ENCODE measurements at regions not wholly inside any gene's neighbourhood (a gene's known extent, or its start where the extent isn't known, plus 50 kb on each side); places are given as distances from the start of the nearest gene placed in this dataset.
"Not testable (repeated sequence)": the region's sequence is repeated elsewhere in the genome, so short reads cannot be mapped to it uniquely, and the experiment has no call there.

- Histone ChIP-seq H3K4me3 (no peak overlapping the region), H3F3A (ENCODE audit: insufficient read depth) (no peaks in the 10 kb centered on the region), H2AFZ (no peak overlapping the region), H3K9ac (no peak overlapping the region), H3K9me2 (ENCODE audit: insufficient read depth) (no peaks in the 10 kb centered on the region), H3K9me3 (ENCODE audit: low read depth) (no peaks in the 10 kb centered on the region), H3K36me3 (ENCODE audit: low read depth) (no peaks in the 10 kb centered on the region), H3K79me2 (ENCODE audit: insufficient read depth) (no peaks in the 10 kb centered on the region), H4K20me1 (ENCODE audit: insufficient read depth) (no peaks in the 10 kb centered on the region), H3K27ac (no peak overlapping the region), H3K4me2 (ENCODE audit: unreplicated experiment) (no peak overlapping the region), H3K27me3 (replicated peaks; ENCODE audit: insufficient read depth) (no peaks in the 10 kb centered on the region), H3K4me1 (ENCODE audit: insufficient read depth) (no peaks in the 10 kb centered on the region)
- in situ Hi-C loops (cut with MboI), result no loop called here
- DNase-seq, result no peak
- 63 to 64% methylated on average over 4 of the region's 4 CpGs for WGBS, 2 experiments (ENCODE audit: low coverage in 1 of 2, low lambda C conversion rate in 2 of 2, missing lambda C conversion rate in 2 of 2)
- TF ChIP-seq EZH2phosphoT487 (IDR thresholded peaks at IDR 0.05; ENCODE audit: insufficient read depth, low read depth) (no peak), EZH2 (IDR thresholded peaks at IDR 0.05; ENCODE audit: insufficient read depth, poor library complexity, severe bottlenecking) (no peak)
Observed at GRCh38 chr4:128623508-128624215, 185.8 kb upstream of the JADE1 start.

- H3F3A ChIP-seq (ENCODE audit: insufficient read depth); H3K27ac ChIP-seq; H3K4me1 ChIP-seq (ENCODE audit: insufficient read depth); H3K27me3 ChIP-seq (replicated peaks; ENCODE audit: insufficient read depth); H2AFZ ChIP-seq; H3K36me3 ChIP-seq (ENCODE audit: low read depth); DNase-seq; H3K4me2 ChIP-seq (ENCODE audit: unreplicated experiment); H3K9me2 ChIP-seq (ENCODE audit: insufficient read depth); H3K9ac ChIP-seq; H4K20me1 ChIP-seq (ENCODE audit: insufficient read depth); H3K79me2 ChIP-seq (ENCODE audit: insufficient read depth); H3K4me3 ChIP-seq; in situ Hi-C loops (cut with MboI); H3K9me3 ChIP-seq (ENCODE audit: low read depth): not testable (repeated sequence)
- 85 to 87% methylated on average over 7 of the region's 7 CpGs for WGBS, 2 experiments (ENCODE audit: low coverage in 1 of 2, low lambda C conversion rate in 2 of 2, missing lambda C conversion rate in 2 of 2)
Observed at GRCh38 chr4:128620279-128620965, 189.1 kb upstream of the JADE1 start.

- in situ Hi-C loops (cut with MboI), result no loop called here
Observed at GRCh38 chr4:128615197-128615596, 194.3 kb upstream of the JADE1 start.

GRCh38 chr4:128608006-128608405 lies 201.5 kb upstream of the JADE1 start:
- Histone ChIP-seq H4K20me1 (ENCODE audit: insufficient read depth) (no peaks in the 10 kb centered on the region), H3K27me3 (replicated peaks; ENCODE audit: insufficient read depth) (no peaks in the 10 kb centered on the region), H3K4me3 (no peak overlapping the region), H3K9me2 (ENCODE audit: insufficient read depth) (no peaks in the 10 kb centered on the region), H2AFZ (no peak overlapping the region), H3K79me2 (ENCODE audit: insufficient read depth) (no peaks in the 10 kb centered on the region), H3K9me3 (ENCODE audit: low read depth) (no peaks in the 10 kb centered on the region), H3F3A (ENCODE audit: insufficient read depth) (0 out of 2 replicates have a peak, but pooled peaks cover 6% of the 10 kb centered on the region), H3K9ac (no peak overlapping the region), H3K36me3 (ENCODE audit: low read depth) (no peaks in the 10 kb centered on the region), H3K4me2 (ENCODE audit: unreplicated experiment) (no peak overlapping the region), H3K4me1 (ENCODE audit: insufficient read depth) (peaks cover 15% of the 10 kb centered on the region), H3K27ac (no peak overlapping the region)
- no peak for TF ChIP-seq EZH2 (IDR thresholded peaks at IDR 0.05; ENCODE audit: insufficient read depth, poor library complexity, severe bottlenecking)
- no peak for TF ChIP-seq EZH2phosphoT487 (IDR thresholded peaks at IDR 0.05; ENCODE audit: insufficient read depth, low read depth)
- 84 to 94% methylated on average over 1 of the region's 1 CpG for WGBS, 2 experiments (ENCODE audit: low coverage in 1 of 2, low lambda C conversion rate in 2 of 2, missing lambda C conversion rate in 2 of 2)
- in situ Hi-C loops (cut with MboI), result no loop called here
- DNase-seq, result no peak

More at GRCh38 chr4:128615197-128615596, 194.3 kb upstream of the JADE1 start:
- no peaks in the 10 kb centered on the region for H3K4me1 ChIP-seq (ENCODE audit: insufficient read depth)
- TF ChIP-seq EZH2phosphoT487 (IDR thresholded peaks at IDR 0.05; ENCODE audit: insufficient read depth, low read depth) (no peak), EZH2 (IDR thresholded peaks at IDR 0.05; ENCODE audit: insufficient read depth, poor library complexity, severe bottlenecking) (no peak)
- no peak for DNase-seq
- H3K9ac ChIP-seq, result no peak overlapping the region
- H3K4me2 ChIP-seq (ENCODE audit: unreplicated experiment), result no peak overlapping the region
- H3K27me3 ChIP-seq (replicated peaks; ENCODE audit: insufficient read depth), result no peaks in the 10 kb centered on the region
- H3K9me2 ChIP-seq (ENCODE audit: insufficient read depth), result no peaks in the 10 kb centered on the region
- H3F3A ChIP-seq (ENCODE audit: insufficient read depth), result no peaks in the 10 kb centered on the region
- H4K20me1 ChIP-seq (ENCODE audit: insufficient read depth), result no peaks in the 10 kb centered on the region
- no peak overlapping the region for H2AFZ ChIP-seq
- no peaks in the 10 kb centered on the region for H3K36me3 ChIP-seq (ENCODE audit: low read depth)
- H3K4me3 ChIP-seq, result no peak overlapping the region
- no peak overlapping the region for H3K27ac ChIP-seq
- H3K79me2 ChIP-seq (ENCODE audit: insufficient read depth), result no peaks in the 10 kb centered on the region
- no peaks in the 10 kb centered on the region for H3K9me3 ChIP-seq (ENCODE audit: low read depth)

All from GM23248 (cell line).